Endothelial cell of umbilical vein (primary cell): ENCODE measurements at regions not wholly inside any gene's neighbourhood (a gene's known extent, or its start where the extent isn't known, plus 50 kb on each side); places are given as distances from the start of the nearest gene placed in this dataset.

Source experiments
- EZH2 ChIP-seq: IDR thresholded peaks from 2 replicates; pipeline ENCODE4 v1.6.1; 2012; ENCODE audit warnings: borderline replicate concordance, low read depth, mild to moderate bottlenecking, moderate library complexity, low read length, inconsistent platforms; ENCODE audit not compliant: severe bottlenecking
- POLR2AphosphoS5 ChIP-seq: IDR thresholded peaks from 2 replicates; pipeline ENCODE4 v1.6.1; 2012; ENCODE audit warnings: low read depth, mild to moderate bottlenecking, control low read depth, low read length, moderate library complexity; ENCODE audit not compliant: insufficient read depth
- TF ChIP-seq, protein P1 (sequence below), 2 donors: IDR thresholded peaks; 1 replicate in 1 of 2; 2 replicates in 1 of 2; pipeline ENCODE4 v1.5.1; 2011; ENCODE audit warnings: low read length in 2 of 2, mild to moderate bottlenecking in 2 of 2, moderate library complexity in 2 of 2, control low read depth in 1 of 2, inconsistent platforms in 1 of 2, low read depth in 1 of 2; ENCODE audit not compliant: insufficient read depth in 1 of 2; ENCODE audit errors: extremely low read depth in 1 of 2

DNA sequence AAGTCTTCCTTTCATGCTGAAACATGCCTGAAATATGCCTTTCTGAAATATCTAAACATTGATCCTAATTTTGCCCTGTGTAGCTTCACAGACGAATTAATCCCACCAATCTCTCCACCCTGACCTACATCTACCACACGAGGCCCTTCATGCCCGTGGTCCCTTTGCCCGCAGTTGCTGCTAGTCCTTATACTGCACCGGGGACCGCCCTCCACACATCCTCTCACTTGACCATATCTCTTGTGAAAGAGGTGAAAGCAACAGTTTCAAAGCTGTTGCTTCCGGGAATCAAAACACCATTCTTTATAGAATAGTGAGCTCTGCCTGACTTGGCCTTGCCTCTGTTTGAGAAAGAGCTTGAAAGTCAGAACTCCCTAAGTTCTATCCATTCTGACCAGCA, 499.5 kb downstream of the NTRK3 start:
- TF ChIP-seq EZH2: no peak
- TF ChIP-seq, protein P1, sequence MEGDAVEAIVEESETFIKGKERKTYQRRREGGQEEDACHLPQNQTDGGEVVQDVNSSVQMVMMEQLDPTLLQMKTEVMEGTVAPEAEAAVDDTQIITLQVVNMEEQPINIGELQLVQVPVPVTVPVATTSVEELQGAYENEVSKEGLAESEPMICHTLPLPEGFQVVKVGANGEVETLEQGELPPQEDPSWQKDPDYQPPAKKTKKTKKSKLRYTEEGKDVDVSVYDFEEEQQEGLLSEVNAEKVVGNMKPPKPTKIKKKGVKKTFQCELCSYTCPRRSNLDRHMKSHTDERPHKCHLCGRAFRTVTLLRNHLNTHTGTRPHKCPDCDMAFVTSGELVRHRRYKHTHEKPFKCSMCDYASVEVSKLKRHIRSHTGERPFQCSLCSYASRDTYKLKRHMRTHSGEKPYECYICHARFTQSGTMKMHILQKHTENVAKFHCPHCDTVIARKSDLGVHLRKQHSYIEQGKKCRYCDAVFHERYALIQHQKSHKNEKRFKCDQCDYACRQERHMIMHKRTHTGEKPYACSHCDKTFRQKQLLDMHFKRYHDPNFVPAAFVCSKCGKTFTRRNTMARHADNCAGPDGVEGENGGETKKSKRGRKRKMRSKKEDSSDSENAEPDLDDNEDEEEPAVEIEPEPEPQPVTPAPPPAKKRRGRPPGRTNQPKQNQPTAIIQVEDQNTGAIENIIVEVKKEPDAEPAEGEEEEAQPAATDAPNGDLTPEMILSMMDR (IDR thresholded peaks at IDR 0.05; ENCODE audit: extremely low read depth in 1 of 2, insufficient read depth in 1 of 2, low read depth in 1 of 2, low read length in 2 of 2): no peak
- TF ChIP-seq POLR2AphosphoS5: no peak
